GM23338 (cell line): ENCODE measurements at regions not wholly inside any gene's neighbourhood (a gene's known extent, or its start where the extent isn't known, plus 50 kb on each side); places are given as distances from the start of the nearest gene placed in this dataset.

ENCODE experiments used
- ATAC-seq: fragments of 200-7000 bp; cut with Tn5 transposase; 3 replicates; pipeline ENCODE4 v1.9.1; 2020
- DNase-seq: peaks from one replicate; pipeline ENCODE4 v3.0.0-alpha.2; 2015; ENCODE audit warnings: low spot score
- H2AFZ ChIP-seq: fragments of 200-600 bp; sonication (generic); 2 replicates; pipeline ENCODE4 v1.8.0; 2016; ENCODE audit warnings: antibody characterized with exemption, mild to moderate bottlenecking, moderate library complexity
- H3F3A ChIP-seq: fragments of 200-600 bp; sonication (generic); replicated peaks from 2 replicates; pipeline ENCODE4 v1.8.0; 2017; ENCODE audit warnings: antibody characterized with exemption, mixed run types, low read depth
- H3K27ac ChIP-seq: fragments of 200-600 bp; sonication (generic); 2 replicates; pipeline ENCODE4 v1.6.1; 2016; ENCODE audit warnings: low read depth
- H3K27me3 ChIP-seq: fragments of 200-600 bp; sonication (generic); 2 replicates; pipeline ENCODE4 v1.8.0; 2016; ENCODE audit warnings: mild to moderate bottlenecking, mixed run types, moderate library complexity; ENCODE audit not compliant: insufficient read depth
- H3K36me3 ChIP-seq: fragments of 200-600 bp; sonication (generic); 2 replicates; pipeline ENCODE4 v1.8.0; 2016; ENCODE audit warnings: mild to moderate bottlenecking; ENCODE audit not compliant: insufficient read depth
- H3K4me1 ChIP-seq: fragments of 200-600 bp; sonication (generic); 2 replicates; pipeline ENCODE4 v1.8.0; 2016; ENCODE audit warnings: mild to moderate bottlenecking, moderate library complexity; ENCODE audit not compliant: insufficient read depth
- H3K4me2 ChIP-seq: fragments of 200-600 bp; sonication (generic); 2 replicates; pipeline ENCODE4 v1.7.1; 2017; ENCODE audit warnings: mixed run types
- H3K4me3 ChIP-seq: fragments of 200-600 bp; sonication (generic); 2 replicates; pipeline ENCODE4 v1.6.1; 2016; ENCODE audit warnings: mixed run types
- H3K79me2 ChIP-seq: fragments of 200-600 bp; sonication (generic); replicated peaks from 2 replicates; pipeline ENCODE4 v1.8.0; 2017; ENCODE audit warnings: mild to moderate bottlenecking; ENCODE audit not compliant: insufficient read depth
- H3K9me2 ChIP-seq: fragments of 200-600 bp; sonication (generic); 2 replicates; pipeline ENCODE4 v1.8.0; 2017; ENCODE audit not compliant: insufficient read depth
- H4K20me1 ChIP-seq: fragments of 200-600 bp; sonication (generic); replicated peaks from 2 replicates; pipeline ENCODE4 v1.8.0; 2017; ENCODE audit warnings: mild to moderate bottlenecking; ENCODE audit not compliant: insufficient read depth
- H3K27ac Mint-ChIP-seq: 2 replicates; pipeline ENCODE4 v1.8.0; 2020; ENCODE audit warnings: inconsistent platforms, mild to moderate bottlenecking, moderate library complexity, mixed read lengths
- H3K27me3 Mint-ChIP-seq: 3 replicates; pipeline ENCODE4 v1.8.0; 2022; ENCODE audit warnings: low read depth, mild to moderate bottlenecking, moderate library complexity, mixed read lengths, inconsistent platforms; ENCODE audit not compliant: insufficient read depth, poor library complexity
- H3K36me3 Mint-ChIP-seq: 3 replicates; pipeline ENCODE4 v1.8.0; 2021; ENCODE audit warnings: low read depth, mild to moderate bottlenecking, inconsistent platforms, moderate library complexity, mixed read lengths
- H3K4me1 Mint-ChIP-seq: 3 replicates; pipeline ENCODE4 v1.8.0; 2020; ENCODE audit warnings: mild to moderate bottlenecking, inconsistent platforms, mixed read lengths
- H3K4me3 Mint-ChIP-seq: 3 replicates; pipeline ENCODE4 v1.8.0; 2021; ENCODE audit warnings: moderate library complexity, mild to moderate bottlenecking, inconsistent platforms, mixed read lengths
- H3K9me3 Mint-ChIP-seq: 3 replicates; pipeline ENCODE4 v1.8.0; 2020; ENCODE audit warnings: moderate library complexity, mild to moderate bottlenecking, inconsistent platforms, mixed read lengths
- JUNB ChIP-seq: IDR thresholded peaks from one replicate; pipeline ENCODE4 v1.6.1; 2016; ENCODE audit warnings: antibody characterized with exemption; ENCODE audit not compliant: unreplicated experiment
- TF ChIP-seq, protein P1 (sequence below): fragments of 250-450 bp; sonication (Bioruptor Pico); IDR thresholded peaks from 2 replicates; pipeline ENCODE4 v1.5.0; 2020; ENCODE audit warnings: mild to moderate bottlenecking, moderate library complexity
- TF ChIP-seq, protein P2 (sequence below): IDR thresholded peaks from 2 replicates; pipeline ENCODE4 v1.6.1; 2016; ENCODE audit warnings: antibody characterized with exemption

DNA sequence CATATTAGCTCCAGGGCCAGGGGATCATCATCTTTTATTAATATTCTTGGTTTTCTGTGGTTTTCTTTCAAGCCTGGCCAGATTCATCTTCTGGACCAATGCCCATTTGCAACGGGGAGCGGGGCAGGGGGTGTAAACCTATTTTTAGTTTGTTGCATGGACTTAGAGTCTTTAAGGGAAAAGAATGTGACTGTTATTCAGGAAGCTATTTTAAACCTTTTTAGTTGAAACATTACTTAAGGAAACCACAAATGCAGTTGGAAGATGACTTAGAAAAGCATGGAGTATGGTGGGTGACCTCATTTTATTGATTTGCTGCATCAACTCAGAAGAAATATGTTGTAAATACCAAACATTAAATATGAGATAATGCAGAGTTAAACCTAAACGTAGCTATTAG, 368.4 kb upstream of the E2F7 start:
- Histone ChIP-seq H3K9me2 (no peaks in the 10 kb centered on the region), H3K4me1 (peaks cover 10% of the 10 kb centered on the region; the same call in 1 of the 2 replicates), H3K36me3 (no peaks in the 10 kb centered on the region), H2AFZ (no peak overlapping the region), H3F3A (no peaks in the 10 kb centered on the region), H4K20me1 (no peaks in the 10 kb centered on the region), H3K27me3 (no peaks in the 10 kb centered on the region), H3K4me3 (no peak overlapping the region), H3K79me2 (no peaks in the 10 kb centered on the region), H3K27ac (no peak overlapping the region), H3K4me2 (no peak overlapping the region)
- no peaks in the 10 kb centered on the region for H3K9me3 Mint-ChIP-seq
- no peak overlapping the region for H3K27ac Mint-ChIP-seq
- no peak overlapping the region for H3K4me3 Mint-ChIP-seq
- no peaks in the 10 kb centered on the region for H3K4me1 Mint-ChIP-seq
- H3K27me3 Mint-ChIP-seq = no peaks in the 10 kb centered on the region
- TF ChIP-seq, protein P1, sequence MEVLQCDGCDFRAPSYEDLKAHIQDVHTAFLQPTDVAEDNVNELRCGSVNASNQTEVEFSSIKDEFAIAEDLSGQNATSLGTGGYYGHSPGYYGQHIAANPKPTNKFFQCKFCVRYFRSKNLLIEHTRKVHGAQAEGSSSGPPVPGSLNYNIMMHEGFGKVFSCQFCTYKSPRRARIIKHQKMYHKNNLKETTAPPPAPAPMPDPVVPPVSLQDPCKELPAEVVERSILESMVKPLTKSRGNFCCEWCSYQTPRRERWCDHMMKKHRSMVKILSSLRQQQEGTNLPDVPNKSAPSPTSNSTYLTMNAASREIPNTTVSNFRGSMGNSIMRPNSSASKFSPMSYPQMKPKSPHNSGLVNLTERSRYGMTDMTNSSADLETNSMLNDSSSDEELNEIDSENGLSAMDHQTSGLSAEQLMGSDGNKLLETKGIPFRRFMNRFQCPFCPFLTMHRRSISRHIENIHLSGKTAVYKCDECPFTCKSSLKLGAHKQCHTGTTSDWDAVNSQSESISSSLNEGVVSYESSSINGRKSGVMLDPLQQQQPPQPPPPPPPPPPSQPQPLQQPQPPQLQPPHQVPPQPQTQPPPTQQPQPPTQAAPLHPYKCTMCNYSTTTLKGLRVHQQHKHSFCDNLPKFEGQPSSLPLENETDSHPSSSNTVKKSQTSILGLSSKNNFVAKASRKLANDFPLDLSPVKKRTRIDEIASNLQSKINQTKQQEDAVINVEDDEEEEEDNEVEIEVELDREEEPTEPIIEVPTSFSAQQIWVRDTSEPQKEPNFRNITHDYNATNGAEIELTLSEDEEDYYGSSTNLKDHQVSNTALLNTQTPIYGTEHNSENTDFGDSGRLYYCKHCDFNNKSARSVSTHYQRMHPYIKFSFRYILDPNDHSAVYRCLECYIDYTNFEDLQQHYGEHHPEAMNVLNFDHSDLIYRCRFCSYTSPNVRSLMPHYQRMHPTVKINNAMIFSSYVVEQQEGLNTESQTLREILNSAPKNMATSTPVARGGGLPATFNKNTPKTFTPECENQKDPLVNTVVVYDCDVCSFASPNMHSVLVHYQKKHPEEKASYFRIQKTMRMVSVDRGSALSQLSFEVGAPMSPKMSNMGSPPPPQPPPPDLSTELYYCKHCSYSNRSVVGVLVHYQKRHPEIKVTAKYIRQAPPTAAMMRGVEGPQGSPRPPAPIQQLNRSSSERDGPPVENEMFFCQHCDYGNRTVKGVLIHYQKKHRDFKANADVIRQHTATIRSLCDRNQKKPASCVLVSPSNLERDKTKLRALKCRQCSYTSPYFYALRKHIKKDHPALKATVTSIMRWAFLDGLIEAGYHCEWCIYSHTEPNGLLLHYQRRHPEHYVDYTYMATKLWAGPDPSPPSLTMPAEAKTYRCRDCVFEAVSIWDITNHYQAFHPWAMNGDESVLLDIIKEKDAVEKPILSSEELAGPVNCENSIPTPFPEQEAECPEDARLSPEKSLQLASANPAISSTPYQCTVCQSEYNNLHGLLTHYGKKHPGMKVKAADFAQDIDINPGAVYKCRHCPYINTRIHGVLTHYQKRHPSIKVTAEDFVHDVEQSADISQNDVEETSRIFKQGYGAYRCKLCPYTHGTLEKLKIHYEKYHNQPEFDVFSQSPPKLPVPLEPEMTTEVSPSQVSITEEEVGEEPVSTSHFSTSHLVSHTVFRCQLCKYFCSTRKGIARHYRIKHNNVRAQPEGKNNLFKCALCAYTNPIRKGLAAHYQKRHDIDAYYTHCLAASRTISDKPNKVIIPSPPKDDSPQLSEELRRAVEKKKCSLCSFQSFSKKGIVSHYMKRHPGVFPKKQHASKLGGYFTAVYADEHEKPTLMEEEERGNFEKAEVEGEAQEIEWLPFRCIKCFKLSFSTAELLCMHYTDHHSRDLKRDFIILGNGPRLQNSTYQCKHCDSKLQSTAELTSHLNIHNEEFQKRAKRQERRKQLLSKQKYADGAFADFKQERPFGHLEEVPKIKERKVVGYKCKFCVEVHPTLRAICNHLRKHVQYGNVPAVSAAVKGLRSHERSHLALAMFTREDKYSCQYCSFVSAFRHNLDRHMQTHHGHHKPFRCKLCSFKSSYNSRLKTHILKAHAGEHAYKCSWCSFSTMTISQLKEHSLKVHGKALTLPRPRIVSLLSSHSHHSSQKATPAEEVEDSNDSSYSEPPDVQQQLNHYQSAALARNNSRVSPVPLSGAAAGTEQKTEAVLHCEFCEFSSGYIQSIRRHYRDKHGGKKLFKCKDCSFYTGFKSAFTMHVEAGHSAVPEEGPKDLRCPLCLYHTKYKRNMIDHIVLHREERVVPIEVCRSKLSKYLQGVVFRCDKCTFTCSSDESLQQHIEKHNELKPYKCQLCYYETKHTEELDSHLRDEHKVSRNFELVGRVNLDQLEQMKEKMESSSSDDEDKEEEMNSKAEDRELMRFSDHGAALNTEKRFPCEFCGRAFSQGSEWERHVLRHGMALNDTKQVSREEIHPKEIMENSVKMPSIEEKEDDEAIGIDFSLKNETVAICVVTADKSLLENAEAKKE (CRISPR knock-in tag) = no peak
- DNase-seq (no peak), ATAC-seq (no peak)
- H3K36me3 Mint-ChIP-seq = no peaks in the 10 kb centered on the region

DNA sequence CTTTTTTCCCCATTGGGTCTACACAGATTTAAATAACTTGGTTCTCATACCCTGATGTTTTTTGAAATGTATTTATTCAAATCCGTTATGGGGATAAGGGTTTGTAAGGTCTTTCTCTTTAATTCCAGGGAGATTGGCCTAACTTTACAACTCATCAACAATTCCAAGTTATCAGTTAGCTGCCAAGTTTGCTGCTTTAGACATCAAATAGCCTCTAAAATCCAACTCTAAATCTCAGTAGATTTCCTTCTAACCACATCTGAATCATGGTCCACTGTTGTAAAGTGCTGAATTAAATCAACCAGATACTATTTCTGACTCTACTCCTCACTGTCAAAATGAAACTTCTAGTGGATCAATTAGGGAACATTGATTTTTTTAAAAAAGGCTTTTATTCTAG, 364.1 kb upstream of the E2F7 start:
- H3K4me2 ChIP-seq = no peak overlapping the region
- DNase-seq = no peak
- no peak overlapping the region for H3K4me3 Mint-ChIP-seq
- no peaks in the 10 kb centered on the region for H4K20me1 ChIP-seq
- no peaks in the 10 kb centered on the region for H3K27me3 ChIP-seq
- H3K27ac ChIP-seq = no peak overlapping the region
- peaks cover 10% of the 10 kb centered on the region; the same call in 1 of the 2 replicates for H3K4me1 ChIP-seq
- no peaks in the 10 kb centered on the region for H3F3A ChIP-seq
- 0 out of 2 replicates have a peak, but pooled peaks cover 3% of the 10 kb centered on the region for H3K9me2 ChIP-seq
- no peak overlapping the region for H3K4me3 ChIP-seq
- no peaks in the 10 kb centered on the region for H3K4me1 Mint-ChIP-seq
- H2AFZ ChIP-seq = no peak overlapping the region
- H3K9me3 Mint-ChIP-seq = peaks cover 4% of the 10 kb centered on the region; the same call in 2 of the 3 replicates
- no peak for ATAC-seq
- no peaks in the 10 kb centered on the region for H3K79me2 ChIP-seq
- no peak overlapping the region for H3K27ac Mint-ChIP-seq
- H3K36me3 ChIP-seq = no peaks in the 10 kb centered on the region
- no peaks in the 10 kb centered on the region for H3K36me3 Mint-ChIP-seq
- H3K27me3 Mint-ChIP-seq = peaks cover 2% of the 10 kb centered on the region
- TF ChIP-seq, protein P1 (CRISPR knock-in tag) = no peak
- TF ChIP-seq, protein P2, sequence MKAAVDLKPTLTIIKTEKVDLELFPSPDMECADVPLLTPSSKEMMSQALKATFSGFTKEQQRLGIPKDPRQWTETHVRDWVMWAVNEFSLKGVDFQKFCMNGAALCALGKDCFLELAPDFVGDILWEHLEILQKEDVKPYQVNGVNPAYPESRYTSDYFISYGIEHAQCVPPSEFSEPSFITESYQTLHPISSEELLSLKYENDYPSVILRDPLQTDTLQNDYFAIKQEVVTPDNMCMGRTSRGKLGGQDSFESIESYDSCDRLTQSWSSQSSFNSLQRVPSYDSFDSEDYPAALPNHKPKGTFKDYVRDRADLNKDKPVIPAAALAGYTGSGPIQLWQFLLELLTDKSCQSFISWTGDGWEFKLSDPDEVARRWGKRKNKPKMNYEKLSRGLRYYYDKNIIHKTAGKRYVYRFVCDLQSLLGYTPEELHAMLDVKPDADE = no peak
- no peak for TF ChIP-seq JUNB
